SKM-1 (cell line): ENCODE measurements at regions not wholly inside any gene's neighbourhood (a gene's known extent, or its start where the extent isn't known, plus 50 kb on each side); places are given as distances from the start of the nearest gene placed in this dataset.

ENCODE experiments used
- DNase-seq: peaks from one replicate; lab custom pipeline; 2025; ENCODE audit not compliant: unreplicated experiment; lab: John Stamatoyannopoulos, UW

GRCh38 chr11:26026078-26026477 lies 305.9 kb upstream of the ANO3 start:
- DNase-seq, result no peak

- DNase-seq, result no peak
Measured at GRCh38 chr11:26027887-26028286, 304.0 kb upstream of the ANO3 start.

GRCh38 chr11:26028393-26028911 lies 303.5 kb upstream of the ANO3 start:
- no peak for DNase-seq

- no peak for DNase-seq
Measured at GRCh38 chr11:26030399-26030798, 301.5 kb upstream of the ANO3 start.

GRCh38 chr11:26032241-26032640 lies 299.7 kb upstream of the ANO3 start:
- DNase-seq, result no peak

- no peak for DNase-seq
Measured at GRCh38 chr11:26035696-26036095, 296.2 kb upstream of the ANO3 start.

GRCh38 chr11:26037716-26038115 lies 294.2 kb upstream of the ANO3 start:
- no peak for DNase-seq

GRCh38 chr11:26040339-26040738 lies 291.6 kb upstream of the ANO3 start:
- no peak for DNase-seq

GRCh38 chr11:26042113-26042512 lies 289.8 kb upstream of the ANO3 start:
- no peak for DNase-seq

- DNase-seq, result no peak
Measured at GRCh38 chr11:26043665-26044064, 288.3 kb upstream of the ANO3 start.

GRCh38 chr11:26044389-26044788 lies 287.5 kb upstream of the ANO3 start:
- no peak for DNase-seq

- no peak for DNase-seq
Measured at GRCh38 chr11:26045082-26045481, 286.8 kb upstream of the ANO3 start.

- no peak for DNase-seq
Measured at GRCh38 chr11:26048271-26048670, 283.7 kb upstream of the ANO3 start.

GRCh38 chr11:26053966-26054365 lies 278.0 kb upstream of the ANO3 start:
- DNase-seq, result no peak

GRCh38 chr11:26062660-26063059 lies 269.3 kb upstream of the ANO3 start:
- DNase-seq, result no peak

- no peak for DNase-seq
Measured at GRCh38 chr11:26063915-26064314, 268.0 kb upstream of the ANO3 start.

GRCh38 chr11:26065944-26066343 lies 266.0 kb upstream of the ANO3 start:
- no peak for DNase-seq

GRCh38 chr11:26070714-26071380 lies 261.1 kb upstream of the ANO3 start:
- no peak for DNase-seq

- DNase-seq, result no peak
Measured at GRCh38 chr11:26072614-26073153, 259.2 kb upstream of the ANO3 start.

GRCh38 chr11:26073646-26074045 lies 258.3 kb upstream of the ANO3 start:
- no peak for DNase-seq

GRCh38 chr11:26076233-26076990 lies 255.5 kb upstream of the ANO3 start:
- no peak for DNase-seq

- no peak for DNase-seq
Measured at GRCh38 chr11:26078231-26078821, 253.6 kb upstream of the ANO3 start.
